GM23338 (cell line): ENCODE measurements at regions not wholly inside any gene's neighbourhood (a gene's known extent, or its start where the extent isn't known, plus 50 kb on each side); places are given as distances from the start of the nearest gene placed in this dataset.

Source experiments
- ATAC-seq: fragments of 200-7000 bp; cut with Tn5 transposase; 3 replicates; pipeline ENCODE4 v1.9.1; 2020
- DNase-seq: peaks from one replicate; pipeline ENCODE4 v3.0.0-alpha.2; 2015; ENCODE audit warnings: low spot score
- H2AFZ ChIP-seq: fragments of 200-600 bp; sonication (generic); 2 replicates; pipeline ENCODE4 v1.8.0; 2016; ENCODE audit warnings: antibody characterized with exemption, mild to moderate bottlenecking, moderate library complexity
- H3F3A ChIP-seq: fragments of 200-600 bp; sonication (generic); replicated peaks from 2 replicates; pipeline ENCODE4 v1.8.0; 2017; ENCODE audit warnings: antibody characterized with exemption, mixed run types, low read depth
- H3K27ac ChIP-seq: fragments of 200-600 bp; sonication (generic); 2 replicates; pipeline ENCODE4 v1.6.1; 2016; ENCODE audit warnings: low read depth
- H3K27me3 ChIP-seq: fragments of 200-600 bp; sonication (generic); 2 replicates; pipeline ENCODE4 v1.8.0; 2016; ENCODE audit warnings: mild to moderate bottlenecking, mixed run types, moderate library complexity; ENCODE audit not compliant: insufficient read depth
- H3K36me3 ChIP-seq: fragments of 200-600 bp; sonication (generic); 2 replicates; pipeline ENCODE4 v1.8.0; 2016; ENCODE audit warnings: mild to moderate bottlenecking; ENCODE audit not compliant: insufficient read depth
- H3K4me1 ChIP-seq: fragments of 200-600 bp; sonication (generic); 2 replicates; pipeline ENCODE4 v1.8.0; 2016; ENCODE audit warnings: mild to moderate bottlenecking, moderate library complexity; ENCODE audit not compliant: insufficient read depth
- H3K4me2 ChIP-seq: fragments of 200-600 bp; sonication (generic); 2 replicates; pipeline ENCODE4 v1.7.1; 2017; ENCODE audit warnings: mixed run types
- H3K4me3 ChIP-seq: fragments of 200-600 bp; sonication (generic); 2 replicates; pipeline ENCODE4 v1.6.1; 2016; ENCODE audit warnings: mixed run types
- H3K79me2 ChIP-seq: fragments of 200-600 bp; sonication (generic); replicated peaks from 2 replicates; pipeline ENCODE4 v1.8.0; 2017; ENCODE audit warnings: mild to moderate bottlenecking; ENCODE audit not compliant: insufficient read depth
- H3K9me2 ChIP-seq: fragments of 200-600 bp; sonication (generic); 2 replicates; pipeline ENCODE4 v1.8.0; 2017; ENCODE audit not compliant: insufficient read depth
- H4K20me1 ChIP-seq: fragments of 200-600 bp; sonication (generic); replicated peaks from 2 replicates; pipeline ENCODE4 v1.8.0; 2017; ENCODE audit warnings: mild to moderate bottlenecking; ENCODE audit not compliant: insufficient read depth
- H3K27ac Mint-ChIP-seq: 2 replicates; pipeline ENCODE4 v1.8.0; 2020; ENCODE audit warnings: inconsistent platforms, mild to moderate bottlenecking, moderate library complexity, mixed read lengths
- H3K27me3 Mint-ChIP-seq: 3 replicates; pipeline ENCODE4 v1.8.0; 2022; ENCODE audit warnings: low read depth, mild to moderate bottlenecking, moderate library complexity, mixed read lengths, inconsistent platforms; ENCODE audit not compliant: insufficient read depth, poor library complexity
- H3K36me3 Mint-ChIP-seq: 3 replicates; pipeline ENCODE4 v1.8.0; 2021; ENCODE audit warnings: low read depth, mild to moderate bottlenecking, inconsistent platforms, moderate library complexity, mixed read lengths
- H3K4me1 Mint-ChIP-seq: 3 replicates; pipeline ENCODE4 v1.8.0; 2020; ENCODE audit warnings: mild to moderate bottlenecking, inconsistent platforms, mixed read lengths
- H3K4me3 Mint-ChIP-seq: 3 replicates; pipeline ENCODE4 v1.8.0; 2021; ENCODE audit warnings: moderate library complexity, mild to moderate bottlenecking, inconsistent platforms, mixed read lengths
- H3K9me3 Mint-ChIP-seq: 3 replicates; pipeline ENCODE4 v1.8.0; 2020; ENCODE audit warnings: moderate library complexity, mild to moderate bottlenecking, inconsistent platforms, mixed read lengths
- CREB1 ChIP-seq: fragments of 250-450 bp; sonication (Bioruptor Pico); IDR thresholded peaks from 2 replicates; pipeline ENCODE4 v1.5.0; 2020; ENCODE audit warnings: low read depth, mild to moderate bottlenecking, moderate library complexity
- CTCF ChIP-seq, 2 experiments: fragments of 200-600 bp in 1 of 2; sonication (generic) in 1 of 2; conservative IDR thresholded peaks; 2 replicates each; pipeline versions ENCODE4 v1.5.1 to v1.6.1; 2016 to 2017; ENCODE audit warnings: antibody characterized with exemption in 2 of 2, low read depth in 2 of 2, mild to moderate bottlenecking in 2 of 2, moderate library complexity in 1 of 2
- ETS1 ChIP-seq: IDR thresholded peaks from 2 replicates; pipeline ENCODE4 v1.6.1; 2016; ENCODE audit warnings: antibody characterized with exemption
- EZH2 ChIP-seq: fragments of 200-600 bp; sonication (generic); IDR thresholded peaks from one replicate; pipeline ENCODE4 v1.8.0; 2017; ENCODE audit warnings: antibody characterized with exemption, mild to moderate bottlenecking, low read depth; ENCODE audit not compliant: unreplicated experiment
- EZH2phosphoT487 ChIP-seq: fragments of 200-600 bp; sonication (generic); IDR thresholded peaks from one replicate; pipeline ENCODE4 v1.8.1; 2018; ENCODE audit warnings: antibody characterized with exemption; ENCODE audit not compliant: unreplicated experiment
- POLR2AphosphoS5 ChIP-seq: IDR thresholded peaks from 2 replicates; pipeline ENCODE4 v1.6.1; 2016; ENCODE audit warnings: antibody characterized with exemption, low read depth
- REST ChIP-seq: IDR thresholded peaks from one replicate; pipeline ENCODE4 v1.6.1; 2018; ENCODE audit warnings: antibody characterized with exemption; ENCODE audit not compliant: unreplicated experiment
- ZNF331 ChIP-seq: fragments of 250-450 bp; sonication (Bioruptor Pico); IDR thresholded peaks from 2 replicates; pipeline ENCODE4 v1.5.0; 2020; ENCODE audit warnings: low read depth, mild to moderate bottlenecking, moderate library complexity
- ZNF462 ChIP-seq: fragments of 250-450 bp; sonication (Bioruptor Pico); IDR thresholded peaks from 2 replicates; pipeline ENCODE4 v1.5.0; 2020; ENCODE audit warnings: mild to moderate bottlenecking, moderate library complexity

- Histone ChIP-seq H3K36me3 (no peaks in the 10 kb centered on the region), H3K4me3 (no peak overlapping the region; the same call in 1 of the 2 replicates), H3K4me2 (0 out of 2 replicates have a peak overlapping the region, but pooled peaks have one; percentile 2), H3K79me2 (no peaks in the 10 kb centered on the region), H3K27ac (no peak overlapping the region), H2AFZ (no peak overlapping the region; the same call in 1 of the 2 replicates), H3F3A (no peaks in the 10 kb centered on the region), H3K27me3 (no peaks in the 10 kb centered on the region), H3K4me1 (peaks cover 6% of the 10 kb centered on the region; the same call in 1 of the 2 replicates), H4K20me1 (no peaks in the 10 kb centered on the region), H3K9me2 (no peaks in the 10 kb centered on the region)
- peak overlapping the region; percentile 61; the same call in 2 of the 3 replicates for H3K4me3 Mint-ChIP-seq
- DNase-seq (peak; percentile 91), ATAC-seq (peak; percentile 80)
- TF ChIP-seq ZNF331 (CRISPR knock-in tag) (no peak), EZH2phosphoT487 (no peak), CTCF (conservative IDR thresholded peaks at IDR 0.05; ENCODE audit: low read depth in 2 of 2) (peak; percentile 65 to 89), ZNF462 (CRISPR knock-in tag) (no peak), POLR2AphosphoS5 (no peak), ETS1 (no peak), REST (no peak), EZH2 (no peak), CREB1 (CRISPR knock-in tag) (no peak)
- peaks cover 79% of the 10 kb centered on the region for H3K9me3 Mint-ChIP-seq
- peaks cover 13% of the 10 kb centered on the region for H3K27me3 Mint-ChIP-seq
- no peak overlapping the region for H3K27ac Mint-ChIP-seq
- H3K4me1 Mint-ChIP-seq = peaks cover 15% of the 10 kb centered on the region; the same call in 2 of the 3 replicates
- peaks cover 8% of the 10 kb centered on the region; the same call in 1 of the 3 replicates for H3K36me3 Mint-ChIP-seq
Observed at GRCh38 chr15:23857028-23857641, 170.0 kb upstream of the NDN start.
